ENCODE measurements at regions not wholly inside any gene's neighbourhood (a gene's known extent, or its start where the extent isn't known, plus 50 kb on each side); places are given as distances from the start of the nearest gene placed in this dataset.

- Histone ChIP-seq H3K79me1 (ENCODE audit: insufficient read depth, low read depth, low read length, poor library complexity, severe bottlenecking) (no peaks in the 10 kb centered on the region), H3K9me3 (ENCODE audit: control insufficient read depth, low read depth, low read length) (no peaks in the 10 kb centered on the region), H3K56ac (ENCODE audit: insufficient read length, low read depth, low read length) (no peak overlapping the region), H4K20me1 (ENCODE audit: control insufficient read depth, insufficient read depth, insufficient read length) (no peaks in the 10 kb centered on the region), H3K79me2 (ENCODE audit: insufficient read depth, low read length) (no peaks in the 10 kb centered on the region), H3K9ac (ENCODE audit: extremely low read depth, insufficient read length, low read length) (no peak overlapping the region), H4K8ac (replicated peaks; ENCODE audit: insufficient read length, low read depth, low read length) (no peak overlapping the region), H2BK5ac (ENCODE audit: insufficient read length, low read length) (no peak overlapping the region), H3K23ac (ENCODE audit: insufficient read length, low read depth, low read length) (no peak overlapping the region), H2AK5ac (ENCODE audit: insufficient read length, low read length) (no peak overlapping the region), H3K23me2 (ENCODE audit: insufficient read length, low read depth, low read length, poor library complexity, severe bottlenecking) (no peaks in the 10 kb centered on the region), H4K91ac (ENCODE audit: insufficient read length, low read depth, low read length) (no peak overlapping the region), H4K5ac (ENCODE audit: insufficient read length, low read depth, low read length) (no peak overlapping the region), H2BK20ac (ENCODE audit: low read depth, low read length, poor library complexity, severe bottlenecking) (no peak overlapping the region), H3K4me2 (ENCODE audit: insufficient read depth, insufficient read length, low read length) (no peak overlapping the region), H2BK12ac (ENCODE audit: insufficient read length, low read depth, low read length) (no peak overlapping the region), H2BK120ac (ENCODE audit: low read depth, low read length, poor library complexity, severe bottlenecking) (no peak overlapping the region), H3K14ac (ENCODE audit: insufficient read depth, low read length) (no peak overlapping the region), H2AFZ (ENCODE audit: low read length) (no peak overlapping the region), H3K27ac (ENCODE audit: insufficient read length, low read depth, low read length) (no peak overlapping the region), H3T11ph (ENCODE audit: low read length) (no peak overlapping the region), H3K27me3 (ENCODE audit: insufficient read depth, low read length) (no peaks in the 10 kb centered on the region), H2BK15ac (ENCODE audit: low read depth, low read length) (no peak overlapping the region), H3K4ac (ENCODE audit: low read depth, low read length) (no peak overlapping the region), H3K18ac (ENCODE audit: insufficient read length, low read depth, low read length) (no peak overlapping the region), H3K4me1 (ENCODE audit: insufficient read depth, low read length) (peaks cover 2% of the 10 kb centered on the region; the same call in 1 of the 2 replicates)
- Mint-ChIP-seq H3K4me3 (no peak overlapping the region), H3K27me3 (ENCODE audit: low read depth) (no peaks in the 10 kb centered on the region), H3K36me3 (ENCODE audit: insufficient read depth in 1 of 3, low read depth in 3 of 3) (no peaks in the 10 kb centered on the region), H3K27ac (no peak overlapping the region; a peak in 1 of 7 replicates), H3K9me3 (no peaks in the 10 kb centered on the region), H3K4me1 (peaks cover 15 to 21% of the 10 kb centered on the region in 2 experiments)
- WGBS (ENCODE audit: extremely low coverage, insufficient read length, low lambda C conversion rate) = no CpG with 5 or more reads among the region's 3 CpGs
- TF ChIP-seq, protein P1, sequence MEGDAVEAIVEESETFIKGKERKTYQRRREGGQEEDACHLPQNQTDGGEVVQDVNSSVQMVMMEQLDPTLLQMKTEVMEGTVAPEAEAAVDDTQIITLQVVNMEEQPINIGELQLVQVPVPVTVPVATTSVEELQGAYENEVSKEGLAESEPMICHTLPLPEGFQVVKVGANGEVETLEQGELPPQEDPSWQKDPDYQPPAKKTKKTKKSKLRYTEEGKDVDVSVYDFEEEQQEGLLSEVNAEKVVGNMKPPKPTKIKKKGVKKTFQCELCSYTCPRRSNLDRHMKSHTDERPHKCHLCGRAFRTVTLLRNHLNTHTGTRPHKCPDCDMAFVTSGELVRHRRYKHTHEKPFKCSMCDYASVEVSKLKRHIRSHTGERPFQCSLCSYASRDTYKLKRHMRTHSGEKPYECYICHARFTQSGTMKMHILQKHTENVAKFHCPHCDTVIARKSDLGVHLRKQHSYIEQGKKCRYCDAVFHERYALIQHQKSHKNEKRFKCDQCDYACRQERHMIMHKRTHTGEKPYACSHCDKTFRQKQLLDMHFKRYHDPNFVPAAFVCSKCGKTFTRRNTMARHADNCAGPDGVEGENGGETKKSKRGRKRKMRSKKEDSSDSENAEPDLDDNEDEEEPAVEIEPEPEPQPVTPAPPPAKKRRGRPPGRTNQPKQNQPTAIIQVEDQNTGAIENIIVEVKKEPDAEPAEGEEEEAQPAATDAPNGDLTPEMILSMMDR (conservative IDR thresholded peaks at IDR 0.05) = no peak
- no peak for DNase-seq
These were observed 784.5 kb downstream of the TBL1XR1 start for GRCh38 chr3:176412771-176413170.

Measured in H9 (cell line).